Stimulated activated naive CD8-positive, alpha-beta T cell treated with anti-CD3 and anti-CD28 coated beads, Interleukin-15, Interleukin-2, amounts not matched to agents 100 U/mL and 50 U/mL, for 24 hours (primary cell): ENCODE measurements at regions not wholly inside any gene's neighbourhood (a gene's known extent, or its start where the extent isn't known, plus 50 kb on each side); places are given as distances from the start of the nearest gene placed in this dataset.

Source experiments
- ATAC-seq: fragments of 150-1000 bp; cut with Tn5 transposase; one replicate; pipeline ENCODE4 v1.10.0; 2021
- DNase-seq: peaks from one replicate; pipeline ENCODE4 v3.0.0; 2021

DNA sequence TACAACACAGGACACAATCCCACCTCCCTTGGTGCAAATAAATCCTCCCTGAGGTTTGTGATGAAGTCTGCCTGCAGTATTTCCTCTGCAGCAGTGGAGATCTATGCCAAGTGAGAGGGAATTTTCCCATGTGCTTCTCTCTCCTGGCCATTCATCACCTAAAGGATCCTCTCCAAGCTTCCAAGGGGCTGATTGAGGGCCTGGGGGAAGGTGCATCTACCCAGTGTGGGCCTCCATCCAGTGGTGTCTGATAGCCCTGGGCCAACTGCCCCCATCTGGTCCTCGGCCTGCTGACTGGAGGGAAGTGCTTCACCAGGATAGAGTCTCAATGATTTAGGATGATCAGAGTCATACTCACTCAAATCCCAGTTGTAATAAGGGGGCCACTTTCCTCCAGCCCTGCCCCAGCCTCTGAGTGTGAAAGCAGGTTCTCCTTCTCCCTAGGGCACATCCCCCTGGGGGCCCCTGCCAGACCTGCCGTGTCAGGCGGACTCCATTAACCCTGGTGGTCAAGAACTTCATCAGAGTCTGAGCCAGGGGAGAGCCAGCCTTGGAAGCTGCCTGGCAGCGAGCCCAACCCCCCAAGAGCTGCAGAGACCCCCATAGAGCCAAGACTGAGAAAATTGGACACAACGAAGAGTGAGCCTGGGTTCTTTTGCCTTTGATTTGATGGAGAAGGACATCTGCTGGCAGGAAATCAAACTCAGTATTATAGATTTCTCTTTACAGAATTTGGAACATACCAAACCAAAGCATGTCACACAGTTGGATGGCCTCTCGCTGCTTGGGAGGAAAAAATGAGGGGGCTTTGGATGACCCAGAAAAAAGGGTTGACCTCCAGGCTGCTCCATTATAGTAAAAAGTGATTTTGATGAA lies 509.6 kb downstream of the CMPK2 start:
- DNase-seq (no peak), ATAC-seq (no peak)

GRCh38 chr2:6358546-6358945 lies 507.2 kb downstream of the CMPK2 start:
- DNase-seq (no peak), ATAC-seq (no peak)

DNA sequence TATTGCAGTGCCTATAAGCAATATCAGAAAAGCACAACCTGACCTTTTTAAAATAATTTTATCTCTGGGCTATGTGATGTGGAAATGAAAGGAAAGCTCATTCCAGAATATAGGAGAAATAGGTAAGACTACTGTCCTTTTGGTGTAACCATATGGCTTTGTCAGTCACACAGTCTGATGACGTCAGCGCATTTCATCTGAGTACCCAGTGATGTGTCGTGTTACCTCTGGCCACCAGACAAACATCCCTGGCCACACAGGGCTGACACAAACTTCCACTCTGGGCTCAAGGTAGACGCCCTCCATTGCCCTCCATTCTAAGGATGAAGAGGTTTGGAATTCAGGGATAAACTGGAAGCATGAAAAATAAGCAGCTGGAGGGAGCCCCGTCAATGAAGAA lies 506.7 kb downstream of the CMPK2 start:
- no peak for ATAC-seq
- no peak for DNase-seq

- ATAC-seq: no peak
- DNase-seq: no peak
These were observed 505.7 kb downstream of the CMPK2 start for GRCh38 chr2:6359964-6360363.

DNA sequence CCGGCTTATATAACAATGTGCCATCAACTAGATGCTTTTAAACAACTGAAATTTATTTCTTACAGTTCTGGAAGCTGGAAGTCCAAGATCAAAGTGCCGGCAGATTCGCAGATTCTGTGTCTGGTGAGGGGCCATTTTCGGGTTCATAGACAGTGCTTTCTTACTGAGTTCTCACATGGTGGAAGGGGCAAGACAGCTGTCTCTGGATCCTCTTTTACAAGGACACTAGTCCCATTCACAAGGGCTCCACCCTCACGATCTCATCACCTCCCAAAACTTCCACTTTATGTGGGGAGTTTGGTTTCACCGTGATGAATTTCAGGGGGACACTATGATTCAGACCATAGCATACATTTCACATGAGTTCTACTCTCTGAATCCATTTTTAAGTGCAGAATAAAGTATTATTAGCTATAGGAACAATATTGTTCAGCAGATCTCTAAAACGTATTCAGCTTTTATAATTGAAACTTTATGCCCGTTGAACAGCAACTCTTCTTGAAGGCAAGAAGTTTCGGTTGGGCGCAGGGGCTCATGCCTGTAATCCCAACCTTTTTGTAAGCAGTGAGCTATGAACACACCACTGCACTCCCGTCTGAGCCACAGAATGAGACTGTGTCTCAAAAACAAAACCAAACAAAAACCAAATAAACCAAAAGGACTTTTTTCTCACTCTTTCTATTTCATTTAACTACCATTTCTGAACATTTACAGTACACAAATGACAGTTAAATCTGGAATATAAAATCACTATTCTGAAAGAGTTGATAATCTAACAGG lies 502.8 kb downstream of the CMPK2 start:
- DNase-seq: no peak
- no peak for ATAC-seq

GRCh38 chr2:6368281-6368680 lies 497.4 kb downstream of the CMPK2 start:
- ATAC-seq (no peak), DNase-seq (no peak)

GRCh38 chr2:6369266-6369665 lies 496.4 kb downstream of the CMPK2 start:
- no peak for ATAC-seq
- DNase-seq: no peak

- DNase-seq (no peak), ATAC-seq (no peak)
These were observed 494.8 kb downstream of the CMPK2 start for GRCh38 chr2:6370753-6371551.

DNA sequence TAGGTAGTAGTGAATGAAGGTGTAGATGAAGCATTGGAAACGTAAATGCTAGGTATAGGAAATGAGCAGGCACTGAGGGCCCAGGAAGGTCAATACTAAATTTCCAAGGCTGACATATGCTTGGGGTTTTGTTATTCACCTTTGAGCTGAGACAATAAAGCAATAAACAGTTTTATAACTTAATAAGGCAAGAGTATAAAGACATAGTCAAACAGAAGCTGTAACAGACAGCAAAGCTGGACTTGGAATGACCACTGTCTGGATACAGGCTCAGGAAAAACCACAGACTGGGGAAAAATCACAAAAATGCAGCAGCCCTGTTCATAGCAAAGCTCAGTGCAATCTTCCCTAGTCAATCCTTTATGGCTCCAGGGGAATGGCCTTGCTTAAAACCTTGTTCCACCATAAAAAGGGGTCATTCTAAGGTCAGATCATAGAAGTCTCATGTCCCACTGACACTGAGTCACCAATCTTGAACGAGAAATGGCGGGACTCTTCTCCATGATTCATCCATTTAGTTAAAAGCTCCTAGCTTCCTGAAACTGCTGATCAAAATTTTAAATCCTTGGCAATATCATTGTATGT lies 493.3 kb downstream of the CMPK2 start:
- ATAC-seq: no peak
- DNase-seq: no peak

DNA sequence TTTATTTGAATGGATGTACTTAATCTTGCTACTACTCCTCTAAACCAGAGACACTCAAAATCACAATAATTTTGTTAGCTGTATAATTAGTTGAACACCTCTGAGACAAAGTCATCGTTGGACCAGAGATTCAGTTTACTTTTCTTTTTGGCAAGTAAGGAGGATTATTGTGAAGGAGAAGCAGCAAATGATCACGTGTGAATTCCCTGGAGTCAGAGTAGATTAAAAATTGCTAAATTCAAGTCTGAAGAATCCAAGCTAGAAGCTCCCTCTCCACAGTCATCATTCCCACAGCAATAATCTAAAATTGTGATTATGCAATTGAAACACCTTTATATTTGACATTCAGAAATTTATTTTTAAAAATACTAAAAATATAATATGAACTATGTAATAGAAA lies 484.4 kb downstream of the CMPK2 start:
- ATAC-seq: no peak

DNA sequence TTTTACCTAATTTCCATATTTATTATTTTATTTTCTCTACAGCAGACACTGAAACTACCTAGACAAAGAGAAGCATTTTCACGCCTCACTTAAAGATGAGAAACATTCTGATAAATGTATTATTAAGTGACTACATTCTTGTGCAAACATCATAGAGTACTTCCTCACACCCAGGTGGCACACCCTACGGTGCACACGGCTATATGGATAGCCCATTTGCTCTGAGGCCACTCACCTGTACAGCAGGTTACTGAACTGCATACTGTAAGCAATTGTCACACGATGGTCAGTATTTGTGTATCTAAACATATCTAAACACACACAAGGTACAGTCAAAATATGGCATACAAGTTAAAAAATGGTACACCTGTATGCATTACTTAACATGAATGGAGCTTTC lies 481.4 kb downstream of the CMPK2 start:
- DNase-seq: no peak
- no peak for ATAC-seq

More for the DNA sequence above, 484.4 kb downstream of the CMPK2 start:
- DNase-seq: no peak

- no peak for DNase-seq
- no peak for ATAC-seq
These were observed 473.4 kb downstream of the CMPK2 start for GRCh38 chr2:6392354-6392753.

- ATAC-seq: no peak
- no peak for DNase-seq
These were observed 472.7 kb downstream of the CMPK2 start for GRCh38 chr2:6392966-6393365.

DNA sequence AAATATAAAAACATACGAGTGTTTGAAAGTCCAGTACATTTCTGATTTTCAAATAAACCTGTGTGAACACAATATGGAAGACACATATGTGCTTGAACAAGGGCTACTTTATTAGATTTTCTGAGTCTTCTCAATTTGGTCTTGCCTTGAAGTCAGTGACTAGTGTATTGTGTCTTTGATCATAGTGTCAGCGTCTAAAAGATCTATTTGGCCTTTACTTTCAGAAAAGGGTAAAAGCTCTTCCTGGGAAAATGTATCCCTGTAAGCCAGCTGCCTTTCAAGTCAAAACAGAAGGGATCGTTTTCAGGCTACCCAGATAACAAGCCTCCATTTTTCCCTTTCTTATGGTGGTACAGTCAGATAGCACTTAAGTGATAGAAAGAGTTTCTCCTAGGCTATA lies 471.9 kb downstream of the CMPK2 start:
- ATAC-seq: no peak

GRCh38 chr2:6394276-6394675 lies 471.4 kb downstream of the CMPK2 start:
- DNase-seq (no peak), ATAC-seq (no peak)

More for the DNA sequence above, 471.9 kb downstream of the CMPK2 start:
- DNase-seq: no peak

GRCh38 chr2:6398421-6398820 lies 467.3 kb downstream of the CMPK2 start:
- ATAC-seq (no peak), DNase-seq (no peak)

- DNase-seq (no peak), ATAC-seq (no peak)
These were observed 464.4 kb downstream of the CMPK2 start for GRCh38 chr2:6401301-6401700.

- DNase-seq (no peak), ATAC-seq (no peak)
These were observed 457.6 kb downstream of the CMPK2 start for GRCh38 chr2:6408057-6408456.

DNA sequence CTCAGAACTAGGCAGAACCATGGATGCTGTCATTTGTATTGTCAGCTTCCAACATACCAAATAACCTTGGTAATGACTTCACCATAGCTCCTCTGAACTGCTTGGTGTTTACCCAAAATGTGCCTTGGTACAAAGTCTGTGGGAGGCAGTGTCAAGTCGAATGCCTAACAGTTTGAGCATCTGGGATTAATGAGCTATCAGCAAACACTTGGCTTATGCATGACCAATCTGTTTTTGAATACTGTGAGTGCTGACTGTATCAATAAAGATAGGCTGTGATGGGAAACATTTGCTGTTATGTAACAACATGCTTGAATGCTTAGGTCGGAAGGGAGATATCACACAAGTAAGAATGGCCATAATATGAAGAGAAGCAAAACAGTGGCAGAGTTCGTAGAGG lies 455.4 kb downstream of the CMPK2 start:
- no peak for DNase-seq

GRCh38 chr2:6412533-6413091 lies 453.1 kb downstream of the CMPK2 start:
- no peak for ATAC-seq
- DNase-seq: no peak

More for the DNA sequence above, 455.4 kb downstream of the CMPK2 start:
- no peak for ATAC-seq

DNA sequence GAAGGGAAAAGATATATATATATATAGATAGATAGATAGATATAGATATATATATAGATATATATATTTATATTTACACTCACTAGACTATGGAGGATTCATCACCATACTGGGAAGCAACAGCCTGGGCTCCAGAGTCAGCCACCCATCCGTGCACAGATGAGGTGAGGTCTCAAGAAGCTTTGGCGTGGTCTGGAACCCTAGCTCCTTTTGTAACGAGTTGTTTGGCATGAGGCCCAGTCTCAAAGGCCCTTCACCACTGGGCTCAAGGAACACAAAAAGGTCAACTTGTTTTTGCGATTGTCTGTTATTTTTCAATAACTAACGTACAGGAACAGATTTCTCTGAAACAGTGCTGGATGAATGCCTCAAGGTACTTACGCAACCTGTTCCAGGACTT lies 448.7 kb downstream of the CMPK2 start:
- no peak for DNase-seq

GRCh38 chr2:6418291-6418690 lies 447.4 kb downstream of the CMPK2 start:
- ATAC-seq: no peak

More for the DNA sequence above, 448.7 kb downstream of the CMPK2 start:
- no peak for ATAC-seq

More at GRCh38 chr2:6418291-6418690, 447.4 kb downstream of the CMPK2 start:
- no peak for DNase-seq
